SK-N-SH (cell line): ENCODE measurements at regions not wholly inside any gene's neighbourhood (a gene's known extent, or its start where the extent isn't known, plus 50 kb on each side); places are given as distances from the start of the nearest gene placed in this dataset.

Experiments
- CTCF ChIP-seq: fragments of 200-600 bp; sonication (generic); IDR thresholded peaks from 2 replicates; pipeline ENCODE4 v1.6.1; 2017; ENCODE audit warnings: antibody characterized with exemption, mild to moderate bottlenecking, moderate library complexity
- EP300 ChIP-seq, 2 experiments: IDR thresholded peaks; 2 replicates each; pipeline versions ENCODE4 v1.4.0 to v1.6.1; 2012; ENCODE audit warnings: borderline replicate concordance in 1 of 2, low read depth in 1 of 2, low read length in 1 of 2
- EZH2phosphoT487 ChIP-seq: fragments of 200-600 bp; sonication (generic); IDR thresholded peaks from 2 replicates; pipeline ENCODE4 v1.6.1; 2017; ENCODE audit warnings: low read depth, mixed run types, mild to moderate bottlenecking, antibody characterized with exemption, moderate library complexity, borderline replicate concordance
- FOXJ3 ChIP-seq: sonication (generic); formaldehyde crosslinking; IDR thresholded peaks from 2 replicates; pipeline ENCODE4 v1.5.1; 2020; ENCODE audit warnings: mild to moderate bottlenecking, missing genetic modification reagents
- GABPA ChIP-seq: IDR thresholded peaks from 2 replicates; pipeline ENCODE4 v1.4.0; 2012; ENCODE audit warnings: low read depth, mild to moderate bottlenecking
- MAX ChIP-seq: IDR thresholded peaks from 2 replicates; pipeline ENCODE4 v1.4.0; 2012; ENCODE audit warnings: low read depth
- POLR2AphosphoS5 ChIP-seq: IDR thresholded peaks from 2 replicates; pipeline ENCODE4 v1.6.1; 2012; ENCODE audit warnings: low read depth, low read length
- RAD21 ChIP-seq: IDR thresholded peaks from 2 replicates; pipeline ENCODE4 v1.6.1; 2012; ENCODE audit warnings: mild to moderate bottlenecking, low read length
- REST ChIP-seq: IDR thresholded peaks from 2 replicates; pipeline ENCODE4 v1.6.1; 2012; ENCODE audit warnings: mild to moderate bottlenecking, low read depth, low read length, moderate library complexity
- RFX5 ChIP-seq: IDR thresholded peaks from 2 replicates; pipeline ENCODE4 v1.6.1; 2012; ENCODE audit warnings: mild to moderate bottlenecking, improper control_type of control experiment, low read length
- SMC3 ChIP-seq: IDR thresholded peaks from 2 replicates; pipeline ENCODE4 v1.6.1; 2012; ENCODE audit warnings: low read depth, low read length, improper control_type of control experiment
- TAF1 ChIP-seq: IDR thresholded peaks from 2 replicates; pipeline ENCODE4 v1.6.1; 2012; ENCODE audit warnings: low read depth, mild to moderate bottlenecking, low read length, moderate library complexity, borderline replicate concordance
- YY1 ChIP-seq: IDR thresholded peaks from 2 replicates; pipeline ENCODE4 v1.4.0; 2012; ENCODE audit warnings: low read depth, mild to moderate bottlenecking
- ZBTB33 ChIP-seq: IDR thresholded peaks from 2 replicates; pipeline ENCODE4 v1.4.0; 2012; ENCODE audit warnings: low read depth, borderline replicate concordance

GRCh38 chr1:73789965-73790364, 408.0 kb downstream of the LRRIQ3 start:
- TF ChIP-seq EP300 (IDR thresholded peaks at IDR 0.05; ENCODE audit: borderline replicate concordance in 1 of 2, low read depth in 1 of 2, low read length in 1 of 2) (no peak), CTCF (no peak), FOXJ3 (no peak), REST (no peak), SMC3 (no peak), RFX5 (no peak), POLR2AphosphoS5 (no peak), EZH2phosphoT487 (no peak), RAD21 (no peak), TAF1 (no peak), ZBTB33 (no peak), GABPA (no peak), MAX (no peak), YY1 (no peak)
